ENCODE measurements at regions not wholly inside any gene's neighbourhood (a gene's known extent, or its start where the extent isn't known, plus 50 kb on each side); places are given as distances from the start of the nearest gene placed in this dataset.

DNA sequence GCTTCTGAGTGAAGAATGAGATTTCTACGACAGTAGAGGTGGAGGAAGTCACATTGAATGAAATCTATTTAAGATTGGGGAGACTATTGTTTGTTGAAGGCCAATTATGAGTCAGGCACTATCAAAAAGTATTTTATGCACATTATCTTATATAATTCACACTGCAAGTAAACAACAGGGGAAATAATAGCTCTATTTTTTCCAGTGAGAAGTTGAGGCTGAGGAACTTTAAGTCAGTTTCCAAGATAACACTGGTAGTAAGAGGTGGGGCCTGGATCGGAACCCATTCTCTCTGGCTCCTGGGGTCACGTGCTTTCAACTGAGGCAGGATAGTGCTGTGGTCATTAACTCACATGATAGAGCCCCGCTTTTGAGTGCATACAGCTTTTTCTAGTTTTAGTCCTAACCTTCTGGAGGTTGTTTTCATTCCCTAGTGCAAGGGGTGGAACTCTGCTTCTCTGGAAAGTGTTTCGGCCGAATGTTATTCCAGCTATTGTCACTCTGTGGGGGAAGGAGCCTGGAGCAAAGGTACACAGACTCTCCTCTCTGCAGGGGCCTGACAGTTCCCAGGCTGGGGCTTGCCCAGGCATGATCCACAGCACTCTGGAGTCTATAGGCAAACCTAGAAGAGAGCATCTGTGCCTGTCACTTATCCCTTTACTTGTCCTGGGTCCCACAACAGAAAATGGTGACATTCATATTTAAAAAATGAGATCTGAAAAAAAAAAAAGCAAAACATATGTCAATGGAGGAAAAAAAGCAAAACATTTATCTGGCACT lies 352.4 kb upstream of the ACTBL2 start:
- no peak for DNase-seq (ENCODE audit: extremely low spot score)
- 71% methylated on average over 6 of the region's 6 CpGs for WGBS
- Histone ChIP-seq H3K27ac (ENCODE audit: low read depth) (no peak overlapping the region), H3K4me3 (ENCODE audit: low read depth, low read length) (no peak overlapping the region), H3K4me1 (ENCODE audit: insufficient read depth) (no peaks in the 10 kb centered on the region), H3K36me3 (ENCODE audit: insufficient read depth) (no peaks in the 10 kb centered on the region)

DNA sequence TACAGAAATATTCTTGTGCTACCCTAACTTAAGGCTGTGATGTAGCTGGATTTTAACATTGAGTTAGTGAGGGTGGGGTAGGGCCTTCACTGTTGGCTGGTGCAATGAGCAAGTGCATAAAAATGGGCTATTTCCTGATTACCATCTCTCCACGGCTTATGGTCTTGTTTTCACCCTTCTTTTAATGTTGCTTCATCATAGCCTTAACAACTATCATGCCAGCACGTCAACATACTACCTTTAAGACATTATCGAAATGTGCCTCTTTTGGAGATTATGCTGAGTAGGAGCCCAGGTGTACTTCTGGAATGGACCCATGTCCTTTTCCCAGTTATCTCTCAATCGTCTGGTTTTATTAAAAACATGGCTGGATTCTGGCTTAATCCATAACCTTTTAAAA lies 350.9 kb upstream of the ACTBL2 start:
- Histone ChIP-seq H3K27ac (ENCODE audit: low read depth) (no peak overlapping the region), H3K4me3 (ENCODE audit: low read depth, low read length) (no peak overlapping the region), H3K36me3 (ENCODE audit: insufficient read depth) (no peaks in the 10 kb centered on the region), H3K4me1 (ENCODE audit: insufficient read depth) (no peaks in the 10 kb centered on the region)
- WGBS: 89% methylated on average over 4 of the region's 4 CpGs
- DNase-seq (ENCODE audit: extremely low spot score): no peak

GRCh38 chr5:57832875-57833274 lies 350.3 kb upstream of the ACTBL2 start:
- WGBS: 68% methylated on average over 2 of the region's 2 CpGs
- no peak overlapping the region for H3K27ac ChIP-seq (ENCODE audit: low read depth)
- no peak overlapping the region for H3K4me3 ChIP-seq (ENCODE audit: low read depth, low read length)
- no peaks in the 10 kb centered on the region for H3K4me1 ChIP-seq (ENCODE audit: insufficient read depth)
- H3K36me3 ChIP-seq (ENCODE audit: insufficient read depth): no peaks in the 10 kb centered on the region
- DNase-seq (ENCODE audit: extremely low spot score): no peak

DNA sequence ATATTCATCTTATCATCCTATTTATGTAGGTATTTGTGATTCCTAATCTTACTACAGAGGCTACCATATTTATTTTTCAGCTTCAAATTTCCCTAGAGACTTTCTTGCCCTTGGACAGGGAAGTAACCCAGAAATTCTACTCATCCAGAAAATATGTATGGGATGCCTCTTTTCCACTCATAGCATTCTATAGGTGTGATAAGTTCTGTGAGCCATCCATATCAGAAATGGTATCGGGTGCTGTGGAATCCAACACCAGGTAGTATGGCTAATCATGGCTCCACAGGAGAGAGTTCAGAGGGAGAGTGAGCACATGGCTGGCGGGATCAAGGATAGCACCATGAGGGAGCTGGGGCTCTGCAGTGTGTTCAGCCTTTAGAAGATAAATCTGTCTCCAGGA lies 349.3 kb upstream of the ACTBL2 start:
- no peaks in the 10 kb centered on the region for H3K36me3 ChIP-seq (ENCODE audit: insufficient read depth)
- no peak overlapping the region for H3K27ac ChIP-seq (ENCODE audit: low read depth)
- WGBS: 96% methylated on average over 2 of the region's 2 CpGs
- no peak for DNase-seq (ENCODE audit: extremely low spot score)
- H3K4me3 ChIP-seq (ENCODE audit: low read depth, low read length): no peak overlapping the region
- no peaks in the 10 kb centered on the region for H3K4me1 ChIP-seq (ENCODE audit: insufficient read depth)

DNA sequence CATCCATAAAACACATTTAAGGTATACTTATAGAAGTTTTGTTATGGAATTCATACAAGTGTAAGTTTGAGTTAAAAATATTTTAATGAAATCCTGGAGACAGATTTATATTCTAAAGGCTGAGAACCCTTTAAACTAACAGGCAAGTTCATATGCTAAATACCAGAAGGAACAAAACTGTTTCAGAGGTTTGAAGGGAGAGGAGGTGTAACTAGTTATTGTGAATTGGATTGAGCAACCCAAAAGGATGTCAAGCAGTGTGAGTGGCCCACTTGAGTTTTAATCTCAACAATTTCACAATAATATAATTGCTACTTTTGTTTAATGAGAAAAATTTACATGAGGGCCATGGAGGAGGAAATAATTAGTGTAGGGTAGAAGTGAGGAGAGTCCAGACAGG lies 348.5 kb upstream of the ACTBL2 start:
- no peak overlapping the region for H3K27ac ChIP-seq (ENCODE audit: low read depth)
- H3K4me1 ChIP-seq (ENCODE audit: insufficient read depth): no peaks in the 10 kb centered on the region
- DNase-seq (ENCODE audit: extremely low spot score): no peak
- no peak overlapping the region for H3K4me3 ChIP-seq (ENCODE audit: low read depth, low read length)
- no peaks in the 10 kb centered on the region for H3K36me3 ChIP-seq (ENCODE audit: insufficient read depth)

GRCh38 chr5:57828221-57828620 lies 345.6 kb upstream of the ACTBL2 start:
- Histone ChIP-seq H3K27ac (ENCODE audit: low read depth) (no peak overlapping the region), H3K4me3 (ENCODE audit: low read depth, low read length) (no peak overlapping the region), H3K36me3 (ENCODE audit: insufficient read depth) (no peaks in the 10 kb centered on the region), H3K4me1 (ENCODE audit: insufficient read depth) (no peaks in the 10 kb centered on the region)
- 52% methylated on average over 1 of the region's 1 CpG for WGBS
- DNase-seq (ENCODE audit: extremely low spot score): no peak

- 87% methylated on average over 3 of the region's 3 CpGs for WGBS
- Histone ChIP-seq H3K27ac (ENCODE audit: low read depth) (no peak overlapping the region), H3K4me3 (ENCODE audit: low read depth, low read length) (no peak overlapping the region), H3K4me1 (ENCODE audit: insufficient read depth) (no peaks in the 10 kb centered on the region), H3K36me3 (ENCODE audit: insufficient read depth) (no peaks in the 10 kb centered on the region)
- DNase-seq (ENCODE audit: extremely low spot score): no peak
Measured at GRCh38 chr5:57825031-57825686, 342.5 kb upstream of the ACTBL2 start.

DNA sequence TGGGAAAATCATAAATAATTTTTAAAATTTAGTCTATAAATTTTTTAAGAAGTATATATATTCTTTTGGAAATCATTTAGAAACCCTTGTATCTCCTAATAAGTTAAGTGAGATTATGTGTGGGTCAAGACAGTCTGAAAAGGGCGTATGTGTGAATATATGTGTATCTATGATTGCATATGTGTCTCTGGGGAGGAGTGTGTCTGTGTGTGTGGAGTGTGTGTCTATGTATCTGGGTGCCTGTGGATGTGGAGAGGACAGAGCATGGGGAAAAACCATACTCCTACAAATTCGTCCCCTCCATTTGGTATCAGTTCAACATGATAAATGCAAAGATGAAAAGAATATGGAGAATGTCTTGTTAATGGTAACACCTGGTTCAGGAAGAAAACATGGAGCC lies 342.0 kb upstream of the ACTBL2 start:
- no peak overlapping the region for H3K27ac ChIP-seq (ENCODE audit: low read depth)
- WGBS: 87% methylated on average over 2 of the region's 2 CpGs
- DNase-seq (ENCODE audit: extremely low spot score): no peak
- no peaks in the 10 kb centered on the region for H3K4me1 ChIP-seq (ENCODE audit: insufficient read depth)
- H3K36me3 ChIP-seq (ENCODE audit: insufficient read depth): no peaks in the 10 kb centered on the region
- no peak overlapping the region for H3K4me3 ChIP-seq (ENCODE audit: low read depth, low read length)

DNA sequence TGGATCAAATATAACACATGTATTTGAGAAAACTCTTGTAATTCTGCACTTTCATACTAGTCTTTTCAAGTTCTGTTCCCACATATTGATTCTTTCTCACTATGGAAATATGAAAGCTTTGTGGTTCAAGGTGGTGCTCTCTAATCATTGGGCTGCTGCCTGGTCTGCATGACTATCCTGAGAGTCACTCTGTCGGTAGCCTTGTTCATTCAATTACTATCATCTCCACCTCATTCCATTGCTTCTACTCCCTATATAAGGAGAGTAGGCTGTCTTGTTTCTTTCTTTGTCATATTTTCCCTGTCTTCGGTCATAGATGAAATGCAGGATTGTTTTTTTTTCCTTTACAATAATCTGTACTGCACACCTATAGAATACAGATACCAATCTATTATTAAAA lies 341.4 kb upstream of the ACTBL2 start:
- 93% methylated on average over 2 of the region's 2 CpGs for WGBS
- no peaks in the 10 kb centered on the region for H3K4me1 ChIP-seq (ENCODE audit: insufficient read depth)
- no peak overlapping the region for H3K4me3 ChIP-seq (ENCODE audit: low read depth, low read length)
- no peaks in the 10 kb centered on the region for H3K36me3 ChIP-seq (ENCODE audit: insufficient read depth)
- no peak for DNase-seq (ENCODE audit: extremely low spot score)
- no peak overlapping the region for H3K27ac ChIP-seq (ENCODE audit: low read depth)

DNA sequence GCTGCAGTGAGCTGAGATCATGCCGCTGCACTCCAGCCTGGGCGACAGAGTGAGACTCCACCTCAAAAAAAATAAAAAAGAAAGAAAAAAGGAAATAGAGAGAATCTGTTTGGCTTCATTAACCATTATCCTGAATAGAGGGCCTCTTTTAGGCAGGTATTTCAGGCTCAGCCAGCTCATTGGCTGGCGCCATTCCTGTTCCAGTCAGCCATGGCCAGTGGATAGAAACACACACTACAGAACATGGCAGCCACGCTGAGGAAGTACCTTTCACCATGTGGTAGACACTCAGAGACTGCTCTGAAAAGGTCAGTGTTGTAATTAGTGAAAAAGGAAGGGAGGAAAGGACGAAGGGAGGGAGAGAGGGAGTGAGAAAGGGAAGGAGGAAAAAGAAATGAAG lies 340.0 kb upstream of the ACTBL2 start:
- H3K4me1 ChIP-seq (ENCODE audit: insufficient read depth): no peaks in the 10 kb centered on the region
- no peaks in the 10 kb centered on the region for H3K36me3 ChIP-seq (ENCODE audit: insufficient read depth)
- 90% methylated on average over 5 of the region's 5 CpGs for WGBS
- no peak overlapping the region for H3K4me3 ChIP-seq (ENCODE audit: low read depth, low read length)
- no peak overlapping the region for H3K27ac ChIP-seq (ENCODE audit: low read depth)
- no peak for DNase-seq (ENCODE audit: extremely low spot score)

DNA sequence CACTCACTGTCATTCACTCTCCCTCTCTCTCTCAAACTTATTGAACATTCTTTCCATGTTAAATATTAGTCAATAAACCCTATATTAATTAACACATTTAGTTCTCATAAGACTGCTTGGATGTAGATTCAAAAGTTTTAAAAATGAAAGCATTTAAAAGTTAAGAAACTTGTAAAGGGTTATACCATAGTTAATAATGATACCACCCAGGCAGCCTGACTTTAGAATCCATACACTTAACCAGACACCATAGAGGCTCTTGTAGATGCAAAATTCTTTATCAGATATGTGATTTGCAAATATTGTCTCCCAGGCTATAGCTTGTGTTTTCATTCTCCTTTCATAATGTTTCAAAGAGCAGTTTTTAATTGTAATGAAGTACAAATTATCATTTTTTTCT lies 335.8 kb upstream of the ACTBL2 start:
- Histone ChIP-seq H3K4me3 (ENCODE audit: low read depth, low read length) (no peak overlapping the region), H3K27ac (ENCODE audit: low read depth) (no peak overlapping the region), H3K36me3 (ENCODE audit: insufficient read depth) (no peaks in the 10 kb centered on the region), H3K4me1 (ENCODE audit: insufficient read depth) (peaks cover 1% of the 10 kb centered on the region)
- no peak for DNase-seq (ENCODE audit: extremely low spot score)

GRCh38 chr5:57817924-57818323 lies 335.3 kb upstream of the ACTBL2 start:
- no peak for DNase-seq (ENCODE audit: extremely low spot score)
- Histone ChIP-seq H3K4me3 (ENCODE audit: low read depth, low read length) (no peak overlapping the region), H3K36me3 (ENCODE audit: insufficient read depth) (no peaks in the 10 kb centered on the region)

DNA sequence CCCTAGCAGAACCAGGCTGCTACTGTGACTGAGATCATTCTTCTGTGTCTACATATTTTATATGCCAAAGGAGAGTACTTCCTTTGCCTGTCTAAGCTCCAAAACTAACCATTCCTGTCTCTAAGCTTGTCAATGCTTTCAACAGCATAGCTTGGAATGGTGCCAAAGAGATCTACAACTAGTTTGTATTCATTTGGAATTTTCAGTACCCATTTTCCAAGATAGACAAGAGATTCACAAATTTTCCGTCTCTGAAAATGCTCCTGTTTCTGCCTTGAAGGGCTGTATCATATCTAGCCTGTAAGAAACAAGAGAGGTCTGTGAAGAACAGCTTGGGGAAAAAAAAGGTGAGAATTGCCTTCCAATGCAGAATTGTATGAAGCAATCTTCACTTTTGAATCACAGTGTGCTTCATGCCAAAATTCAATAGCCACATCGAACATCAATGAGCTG lies 334.4 kb upstream of the ACTBL2 start:
- WGBS: 74% methylated on average over 2 of the region's 2 CpGs

More at GRCh38 chr5:57817924-57818323, 335.3 kb upstream of the ACTBL2 start:
- no peak overlapping the region for H3K27ac ChIP-seq (ENCODE audit: low read depth)
- 59% methylated on average over 3 of the region's 3 CpGs for WGBS
- H3K4me1 ChIP-seq (ENCODE audit: insufficient read depth): peaks cover 1% of the 10 kb centered on the region

DNA sequence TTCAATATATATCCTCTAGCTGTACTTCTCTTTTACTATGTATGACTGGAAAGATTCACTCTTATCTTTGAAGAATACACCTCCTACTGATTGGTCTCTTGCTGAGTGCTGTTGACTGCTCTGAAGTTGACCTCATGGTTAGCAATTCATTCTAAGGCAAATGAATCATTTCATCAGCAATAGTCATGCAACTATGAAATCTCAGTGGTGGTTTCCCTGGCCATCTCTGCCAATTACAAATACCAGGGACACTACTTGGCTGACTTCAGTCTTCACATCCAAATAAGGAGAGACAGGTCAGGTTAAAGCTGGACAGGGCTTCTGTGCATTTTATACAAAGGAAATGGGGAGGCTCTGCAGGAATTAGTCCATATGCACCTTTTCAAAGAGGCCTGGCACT lies 333.5 kb upstream of the ACTBL2 start:
- DNase-seq (ENCODE audit: extremely low spot score): no peak
- Histone ChIP-seq H3K4me3 (ENCODE audit: low read depth, low read length) (no peak overlapping the region), H3K27ac (ENCODE audit: low read depth) (no peak overlapping the region)

More for the DNA sequence above, 334.4 kb upstream of the ACTBL2 start:
- DNase-seq (ENCODE audit: extremely low spot score): no peak
- H3K4me3 ChIP-seq (ENCODE audit: low read depth, low read length): no peak overlapping the region
- H3K4me1 ChIP-seq (ENCODE audit: insufficient read depth): peaks cover 1% of the 10 kb centered on the region
- no peaks in the 10 kb centered on the region for H3K36me3 ChIP-seq (ENCODE audit: insufficient read depth)
- no peak overlapping the region for H3K27ac ChIP-seq (ENCODE audit: low read depth)

More for the DNA sequence above, 333.5 kb upstream of the ACTBL2 start:
- Histone ChIP-seq H3K36me3 (ENCODE audit: insufficient read depth) (no peaks in the 10 kb centered on the region), H3K4me1 (ENCODE audit: insufficient read depth) (peaks cover 1% of the 10 kb centered on the region)

All from urinary bladder (tissue), 3 donors.